Karpas-422 (cell line): ENCODE measurements at regions not wholly inside any gene's neighbourhood (a gene's known extent, or its start where the extent isn't known, plus 50 kb on each side); places are given as distances from the start of the nearest gene placed in this dataset.
A peak's percentile ranks its signal among the peaks of the same experiment; 100 is the strongest.

Experiments
- DNase-seq: peaks from one replicate; pipeline ENCODE4 v3.0.0-alpha.2; 2015
- H2AFZ ChIP-seq: fragments of 200-600 bp; sonication (generic); 2 replicates; pipeline ENCODE4 v1.6.1; 2014; ENCODE audit warnings: antibody characterized with exemption, low read length, mixed read lengths
- H3K27ac ChIP-seq: fragments of 200-600 bp; sonication (generic); 2 replicates; pipeline ENCODE4 v1.5.1; 2014; ENCODE audit warnings: mild to moderate bottlenecking, low read length, moderate library complexity
- H3K27me3 ChIP-seq: fragments of 200-600 bp; sonication (generic); 2 replicates; pipeline ENCODE4 v1.6.1; 2014; ENCODE audit warnings: low read length, mixed read lengths
- H3K36me3 ChIP-seq: fragments of 200-600 bp; sonication (generic); 2 replicates; pipeline ENCODE4 v1.6.1; 2014; ENCODE audit warnings: low read length, mixed read lengths; ENCODE audit not compliant: insufficient read depth
- H3K4me1 ChIP-seq: fragments of 200-600 bp; sonication (generic); 2 replicates; pipeline ENCODE4 v1.6.1; 2014; ENCODE audit warnings: mild to moderate bottlenecking, low read length, mixed read lengths
- H3K4me2 ChIP-seq: fragments of 200-600 bp; sonication (generic); 2 replicates; pipeline ENCODE4 v1.6.1; 2014; ENCODE audit warnings: low read length, low read depth, mild to moderate bottlenecking; ENCODE audit not compliant: poor library complexity, severe bottlenecking
- H3K4me3 ChIP-seq: fragments of 200-600 bp; sonication (generic); 2 replicates; pipeline ENCODE4 v1.5.1; 2014; ENCODE audit warnings: mild to moderate bottlenecking, antibody characterized with exemption, low read length, mixed read lengths
- H3K79me2 ChIP-seq: fragments of 200-600 bp; sonication (generic); 2 replicates; pipeline ENCODE4 v1.6.1; 2014; ENCODE audit warnings: mild to moderate bottlenecking, low read length, mixed read lengths
- H3K9ac ChIP-seq: fragments of 200-600 bp; sonication (generic); 2 replicates; pipeline ENCODE4 v1.6.0; 2014; ENCODE audit warnings: low read length
- H3K9me2 ChIP-seq: fragments of 200-600 bp; sonication (generic), shearing (Covaris generic); replicated peaks from 2 replicates; pipeline ENCODE4 v1.6.0; 2014; ENCODE audit warnings: mild to moderate bottlenecking, low read length, moderate library complexity; ENCODE audit not compliant: insufficient read depth
- H3K9me3 ChIP-seq: fragments of 300-700, 200-600 bp; sonication (generic); 2 replicates; pipeline ENCODE4 v1.6.1; 2014; ENCODE audit warnings: low read length, mixed read lengths
- H4K20me1 ChIP-seq: fragments of 200-600 bp; sonication (generic); 2 replicates; pipeline ENCODE4 v1.6.1; 2014; ENCODE audit warnings: mild to moderate bottlenecking, antibody characterized with exemption, low read length, low read depth; ENCODE audit not compliant: insufficient read depth

DNA sequence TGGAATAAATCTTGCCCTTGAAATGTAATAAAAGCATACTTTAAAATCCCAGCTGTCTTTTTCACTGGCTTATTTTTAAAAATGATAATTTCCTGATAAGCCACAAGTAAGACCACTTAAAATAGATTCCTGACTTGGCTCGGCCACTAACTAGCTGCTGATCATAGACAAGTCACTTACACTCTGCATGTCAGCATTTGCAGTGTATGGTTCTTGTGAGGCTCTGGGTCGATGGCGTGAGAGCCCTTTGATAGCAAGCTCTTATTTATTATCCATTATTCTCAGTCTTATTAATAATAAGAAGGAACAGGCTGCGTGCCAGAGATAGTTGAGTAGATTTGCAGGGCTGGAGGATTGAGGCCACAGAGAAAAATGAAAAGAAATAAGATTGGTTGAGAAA lies 110.7 kb upstream of the IL12B start:
- no peaks in the 10 kb centered on the region for H3K36me3 ChIP-seq
- H3K9me2 ChIP-seq, result no peaks in the 10 kb centered on the region

DNA sequence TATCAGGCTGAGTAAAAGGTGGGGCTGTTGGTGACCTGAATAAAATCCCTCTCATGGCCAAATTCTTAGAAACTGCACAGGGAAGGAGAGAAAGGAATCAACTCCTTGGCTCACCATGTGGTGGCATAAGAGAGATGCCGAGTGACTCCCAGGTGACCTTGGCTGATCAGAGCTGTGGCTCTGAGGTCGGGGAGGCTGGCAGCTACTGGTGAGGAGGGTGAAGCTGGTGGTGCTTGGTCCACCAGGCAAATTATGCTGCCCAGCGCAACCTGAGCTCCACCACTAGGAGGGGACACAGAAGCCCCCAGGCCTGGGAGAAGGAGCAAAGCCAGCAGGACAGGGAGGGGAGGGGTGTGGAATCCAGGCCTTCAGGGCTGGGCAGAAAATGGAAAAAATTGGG lies 111.2 kb upstream of the IL12B start:
- Histone ChIP-seq H3K4me1 (no peaks in the 10 kb centered on the region), H3K9me3 (no peaks in the 10 kb centered on the region), H2AFZ (no peak overlapping the region)

More for the DNA sequence above, 110.7 kb upstream of the IL12B start:
- Histone ChIP-seq H3K79me2 (no peaks in the 10 kb centered on the region), H3K4me3 (no peak overlapping the region), H3K9ac (no peak overlapping the region), H3K9me3 (no peaks in the 10 kb centered on the region), H2AFZ (no peak overlapping the region), H3K4me1 (no peaks in the 10 kb centered on the region), H3K27me3 (no peaks in the 10 kb centered on the region), H4K20me1 (no peaks in the 10 kb centered on the region), H3K4me2 (no peak overlapping the region), H3K27ac (no peak overlapping the region)
- no peak for DNase-seq

DNA sequence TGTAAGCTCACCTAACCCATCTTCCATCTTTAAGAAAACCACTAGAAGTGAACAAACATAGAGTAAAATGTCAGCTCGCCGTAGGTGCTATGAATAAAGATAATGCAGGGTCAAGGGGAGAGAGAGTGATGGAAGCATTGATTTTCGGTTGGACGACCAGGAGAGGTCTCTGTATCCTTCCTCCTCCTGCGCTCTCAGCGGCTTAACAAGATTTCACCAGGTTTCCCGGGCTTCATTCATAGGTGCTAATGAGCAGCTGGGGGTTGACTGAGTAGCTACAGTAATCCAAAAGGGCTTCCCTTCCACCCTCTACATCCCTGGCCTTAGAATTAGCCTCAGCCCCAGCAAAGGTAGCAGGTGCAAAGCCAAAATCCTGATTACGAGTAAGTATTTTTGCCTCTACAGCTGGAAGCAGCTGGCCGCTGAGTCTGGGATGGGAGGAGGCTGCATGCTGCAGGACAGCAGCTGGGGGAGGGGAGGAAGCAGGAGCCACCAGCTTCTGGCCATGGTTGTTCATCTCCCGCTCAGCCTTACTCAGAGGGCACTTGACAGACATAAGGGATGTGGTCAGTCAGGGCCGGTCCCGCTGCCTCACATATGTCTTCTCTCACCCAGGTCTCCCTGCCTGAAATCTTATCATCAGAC lies 112.0 kb upstream of the IL12B start:
- no peak overlapping the region for H3K9ac ChIP-seq
- no peaks in the 10 kb centered on the region for H3K9me2 ChIP-seq
- no peaks in the 10 kb centered on the region for H3K4me1 ChIP-seq
- no peak overlapping the region for H2AFZ ChIP-seq
- no peak overlapping the region for H3K4me3 ChIP-seq
- H3K36me3 ChIP-seq, result no peaks in the 10 kb centered on the region
- H3K79me2 ChIP-seq, result no peaks in the 10 kb centered on the region
- no peak for DNase-seq
- H4K20me1 ChIP-seq, result no peaks in the 10 kb centered on the region
- no peak overlapping the region for H3K27ac ChIP-seq
- H3K4me2 ChIP-seq, result no peak overlapping the region
- H3K27me3 ChIP-seq, result no peaks in the 10 kb centered on the region
- H3K9me3 ChIP-seq, result no peaks in the 10 kb centered on the region

More for the DNA sequence above, 111.2 kb upstream of the IL12B start:
- Histone ChIP-seq H3K9ac (no peak overlapping the region), H3K79me2 (no peaks in the 10 kb centered on the region), H3K36me3 (no peaks in the 10 kb centered on the region), H3K9me2 (no peaks in the 10 kb centered on the region), H3K27ac (no peak overlapping the region), H3K4me2 (no peak overlapping the region), H3K4me3 (no peak overlapping the region), H4K20me1 (no peaks in the 10 kb centered on the region), H3K27me3 (no peaks in the 10 kb centered on the region)
- DNase-seq, result no peak

DNA sequence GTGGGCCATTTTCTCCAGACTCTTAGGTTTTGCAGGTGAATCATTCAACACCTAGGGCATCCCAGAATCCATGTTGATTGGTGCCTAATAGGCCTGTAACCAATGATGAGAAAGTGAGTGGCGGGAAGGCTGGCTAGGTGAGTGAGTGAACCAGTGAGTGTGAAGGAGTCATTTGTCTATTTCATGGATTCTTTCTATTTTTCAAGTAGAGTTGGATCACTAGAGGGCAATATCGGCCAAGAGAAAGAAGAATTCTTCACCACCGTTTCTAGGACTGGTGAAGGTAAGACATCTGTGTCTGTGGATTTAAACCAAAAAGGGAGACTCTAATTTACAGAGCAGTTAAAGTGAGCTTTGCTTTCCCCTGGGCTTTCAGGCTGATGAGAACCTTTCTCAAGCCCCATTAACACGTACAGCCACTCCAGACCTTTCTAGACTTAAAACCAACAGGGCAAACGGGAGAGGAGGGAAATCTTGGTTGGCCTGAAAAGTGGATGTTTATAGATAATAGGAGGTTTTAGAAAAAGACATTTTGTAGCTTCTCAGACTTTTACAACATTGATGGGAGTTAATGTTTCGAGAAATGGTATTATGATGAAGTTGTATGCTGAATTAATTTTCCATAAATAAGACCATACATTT lies 114.3 kb upstream of the IL12B start:
- H3K9me3 ChIP-seq, result no peaks in the 10 kb centered on the region
- no peak overlapping the region for H3K9ac ChIP-seq
- no peaks in the 10 kb centered on the region for H3K79me2 ChIP-seq
- no peaks in the 10 kb centered on the region for H4K20me1 ChIP-seq
- no peaks in the 10 kb centered on the region for H3K9me2 ChIP-seq
- H3K4me3 ChIP-seq, result no peak overlapping the region
- H3K36me3 ChIP-seq, result no peaks in the 10 kb centered on the region
- H3K4me1 ChIP-seq, result no peaks in the 10 kb centered on the region
- no peak overlapping the region for H3K4me2 ChIP-seq
- H3K27ac ChIP-seq, result no peak overlapping the region
- H2AFZ ChIP-seq, result no peak overlapping the region
- DNase-seq, result peak; percentile 69
- no peaks in the 10 kb centered on the region for H3K27me3 ChIP-seq

DNA sequence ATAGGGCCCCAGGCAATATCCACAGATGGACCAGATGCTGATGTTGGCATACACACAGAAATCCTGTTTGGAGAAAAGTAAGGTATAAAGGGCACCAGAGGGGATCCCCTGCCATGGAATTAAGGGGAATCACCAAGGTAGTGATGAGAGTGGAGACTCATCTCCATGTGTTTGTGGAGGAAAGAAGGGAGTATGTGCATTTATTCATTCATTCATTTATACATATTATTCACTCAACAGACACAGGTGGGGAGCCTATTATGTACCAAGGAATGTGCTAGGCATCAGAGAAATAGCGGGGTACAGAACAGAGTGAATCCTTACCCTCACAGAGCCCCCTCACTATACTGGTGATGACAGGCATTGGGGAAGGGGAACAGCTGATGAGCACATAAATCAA lies 116.8 kb upstream of the IL12B start:
- Histone ChIP-seq H4K20me1 (no peaks in the 10 kb centered on the region), H3K27me3 (no peaks in the 10 kb centered on the region)

DNA sequence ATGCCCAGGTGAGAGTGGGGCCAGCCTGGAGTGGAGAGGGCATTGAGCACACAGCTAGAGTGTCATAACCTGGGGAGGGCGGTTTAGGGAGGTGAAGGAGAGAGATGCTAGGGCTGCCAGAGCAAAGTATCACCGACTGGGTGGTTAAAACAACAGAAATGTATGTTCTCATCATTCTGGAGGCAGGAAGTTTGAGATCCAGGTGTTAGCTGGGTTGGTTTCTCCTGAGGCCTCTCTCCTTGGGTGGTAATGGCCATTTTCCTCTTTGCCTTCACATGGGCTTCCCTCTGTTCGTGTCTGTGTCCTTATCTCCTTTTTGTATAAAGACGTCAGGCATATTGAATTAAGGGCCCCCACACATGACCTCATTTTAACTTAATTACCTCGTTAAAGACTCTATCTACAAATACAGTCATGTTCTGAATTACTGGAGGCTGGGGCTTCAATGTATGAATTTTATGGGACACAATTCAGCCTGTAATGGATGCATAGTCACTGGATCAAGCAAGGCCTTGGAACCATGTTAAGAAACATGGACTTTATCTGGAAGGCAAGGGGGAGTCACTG lies 118.6 kb upstream of the IL12B start:
- H3K79me2 ChIP-seq, result no peaks in the 10 kb centered on the region
- no peaks in the 10 kb centered on the region for H3K9me3 ChIP-seq
- no peaks in the 10 kb centered on the region for H3K4me1 ChIP-seq
- no peak overlapping the region for H3K9ac ChIP-seq
- DNase-seq, result no peak
- H3K27me3 ChIP-seq, result no peaks in the 10 kb centered on the region
- no peaks in the 10 kb centered on the region for H4K20me1 ChIP-seq
- no peak overlapping the region for H3K4me3 ChIP-seq
- H3K27ac ChIP-seq, result no peak overlapping the region
- no peaks in the 10 kb centered on the region for H3K9me2 ChIP-seq
- no peak overlapping the region for H3K4me2 ChIP-seq
- H3K36me3 ChIP-seq, result no peaks in the 10 kb centered on the region
- no peak overlapping the region for H2AFZ ChIP-seq

More for the DNA sequence above, 116.8 kb upstream of the IL12B start:
- Histone ChIP-seq H3K4me2 (no peak overlapping the region), H3K9ac (no peak overlapping the region), H3K9me3 (no peaks in the 10 kb centered on the region), H3K4me3 (no peak overlapping the region), H3K9me2 (no peaks in the 10 kb centered on the region), H3K36me3 (no peaks in the 10 kb centered on the region), H3K79me2 (no peaks in the 10 kb centered on the region), H3K27ac (no peak overlapping the region), H3K4me1 (no peaks in the 10 kb centered on the region), H2AFZ (no peak overlapping the region)
- no peak for DNase-seq

DNA sequence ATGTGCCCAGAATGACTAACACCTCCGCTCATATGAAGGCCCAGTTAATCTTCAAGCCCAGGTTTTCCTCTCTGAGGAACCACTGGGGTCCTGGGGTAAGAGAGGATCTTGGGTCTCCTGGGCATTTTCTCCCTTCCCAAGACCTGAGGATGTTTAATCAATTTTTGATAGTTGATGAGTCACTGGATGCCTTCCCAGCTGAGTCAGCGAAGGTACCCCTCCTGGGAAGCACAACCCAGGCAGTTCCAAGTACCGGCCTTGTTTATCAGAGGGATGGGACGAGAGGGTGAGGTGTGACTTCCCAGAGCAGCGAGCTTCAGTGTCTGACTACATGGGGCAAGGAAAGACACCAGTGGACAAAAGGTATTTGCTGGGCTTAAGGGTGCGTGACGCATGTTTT lies 119.6 kb upstream of the IL12B start:
- Histone ChIP-seq H3K4me3 (no peak overlapping the region), H3K36me3 (no peaks in the 10 kb centered on the region), H3K27me3 (no peaks in the 10 kb centered on the region), H3K4me1 (no peaks in the 10 kb centered on the region), H3K9me2 (no peaks in the 10 kb centered on the region), H4K20me1 (no peaks in the 10 kb centered on the region), H3K4me2 (no peak overlapping the region), H3K9ac (no peak overlapping the region), H3K27ac (no peak overlapping the region), H3K79me2 (no peaks in the 10 kb centered on the region), H3K9me3 (no peaks in the 10 kb centered on the region), H2AFZ (no peak overlapping the region)
- DNase-seq, result no peak

DNA sequence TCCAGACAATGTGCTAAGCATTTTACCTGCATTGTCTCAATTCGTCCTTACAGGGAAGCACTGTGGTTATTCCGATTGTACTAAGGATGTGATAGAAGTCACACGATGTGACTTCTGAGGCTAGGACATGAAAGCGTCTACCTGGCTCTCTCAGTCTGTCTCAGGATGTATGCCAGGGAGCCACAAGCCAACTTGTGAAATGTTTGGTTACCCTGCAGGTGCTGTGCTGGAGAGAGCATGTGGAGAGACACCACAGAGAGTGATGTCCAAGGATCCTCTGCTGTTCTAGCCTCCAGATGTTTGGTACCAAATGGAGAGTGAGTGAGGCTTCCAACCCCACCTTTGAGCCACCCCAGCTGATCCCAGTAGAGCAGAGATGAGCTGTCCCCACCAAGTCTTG lies 120.1 kb upstream of the IL12B start:
- Histone ChIP-seq H3K4me1 (no peaks in the 10 kb centered on the region), H4K20me1 (no peaks in the 10 kb centered on the region), H3K27ac (no peak overlapping the region), H3K9me3 (no peaks in the 10 kb centered on the region), H3K4me2 (no peak overlapping the region), H3K36me3 (no peaks in the 10 kb centered on the region), H3K9me2 (no peaks in the 10 kb centered on the region), H3K27me3 (no peaks in the 10 kb centered on the region), H3K79me2 (no peaks in the 10 kb centered on the region), H3K9ac (no peak overlapping the region), H2AFZ (no peak overlapping the region), H3K4me3 (no peak overlapping the region)
- no peak for DNase-seq
